Transverse colon (tissue), 4 donors: ENCODE measurements at regions not wholly inside any gene's neighbourhood (a gene's known extent, or its start where the extent isn't known, plus 50 kb on each side); places are given as distances from the start of the nearest gene placed in this dataset.

Source experiments
- CTCF ChIP-seq, 5 experiments: fragments of 200-600 bp in 3 of 5; fragments of 450-650 bp in 2 of 5; sonication (generic) in 3 of 5; IDR thresholded peaks; 1 replicate in 2 of 5; 2 replicates in 3 of 5; pipeline ENCODE4 v1.5.1; 2016 to 2017; ENCODE audit warnings: antibody characterized with exemption in 5 of 5, inconsistent platforms in 3 of 5, mild to moderate bottlenecking in 2 of 5, moderate library complexity in 1 of 5
- EP300 ChIP-seq: sonication (generic); formaldehyde crosslinking; IDR thresholded peaks from one replicate; pipeline ENCODE4 v1.6.1; 2017; ENCODE audit warnings: antibody characterized with exemption, low read depth
- POLR2A ChIP-seq: fragments of 450-650 bp; IDR thresholded peaks from one replicate; pipeline ENCODE4 v1.6.1; 2016; ENCODE audit warnings: antibody characterized with exemption, mild to moderate bottlenecking, moderate library complexity
- POLR2AphosphoS5 ChIP-seq, 3 donors: sonication (generic); formaldehyde crosslinking; IDR thresholded peaks; one replicate each; pipeline ENCODE4 v1.6.1; 2016; ENCODE audit warnings: antibody characterized with exemption in 3 of 3

GRCh38 chr18:53601344-53601743 is 623.1 kb downstream of the MBD2 start:
- no peak for TF ChIP-seq CTCF (IDR thresholded peaks at IDR 0.05)
- TF ChIP-seq POLR2A: no peak
- TF ChIP-seq EP300: no peak
- TF ChIP-seq POLR2AphosphoS5 (IDR thresholded peaks at IDR 0.05): no peak
